A549 (cell line): ENCODE measurements at regions not wholly inside any gene's neighbourhood (a gene's known extent, or its start where the extent isn't known, plus 50 kb on each side); places are given as distances from the start of the nearest gene placed in this dataset.

Source experiments
- EHF ChIP-seq: fragments of 250-450 bp; sonication (Bioruptor Pico); IDR thresholded peaks from 2 replicates; pipeline ENCODE4 v1.5.0; 2020; ENCODE audit warnings: mild to moderate bottlenecking
- POLR2A ChIP-seq: IDR thresholded peaks from 2 replicates; pipeline ENCODE4 v1.6.1; 2012; ENCODE audit warnings: mild to moderate bottlenecking, low read length
- TF ChIP-seq, protein P1 (sequence below): fragments of 200-600 bp; sonication (generic); IDR thresholded peaks from 2 replicates; pipeline ENCODE4 v1.6.1; 2016; ENCODE audit warnings: antibody characterized with exemption, mild to moderate bottlenecking, moderate library complexity

DNA sequence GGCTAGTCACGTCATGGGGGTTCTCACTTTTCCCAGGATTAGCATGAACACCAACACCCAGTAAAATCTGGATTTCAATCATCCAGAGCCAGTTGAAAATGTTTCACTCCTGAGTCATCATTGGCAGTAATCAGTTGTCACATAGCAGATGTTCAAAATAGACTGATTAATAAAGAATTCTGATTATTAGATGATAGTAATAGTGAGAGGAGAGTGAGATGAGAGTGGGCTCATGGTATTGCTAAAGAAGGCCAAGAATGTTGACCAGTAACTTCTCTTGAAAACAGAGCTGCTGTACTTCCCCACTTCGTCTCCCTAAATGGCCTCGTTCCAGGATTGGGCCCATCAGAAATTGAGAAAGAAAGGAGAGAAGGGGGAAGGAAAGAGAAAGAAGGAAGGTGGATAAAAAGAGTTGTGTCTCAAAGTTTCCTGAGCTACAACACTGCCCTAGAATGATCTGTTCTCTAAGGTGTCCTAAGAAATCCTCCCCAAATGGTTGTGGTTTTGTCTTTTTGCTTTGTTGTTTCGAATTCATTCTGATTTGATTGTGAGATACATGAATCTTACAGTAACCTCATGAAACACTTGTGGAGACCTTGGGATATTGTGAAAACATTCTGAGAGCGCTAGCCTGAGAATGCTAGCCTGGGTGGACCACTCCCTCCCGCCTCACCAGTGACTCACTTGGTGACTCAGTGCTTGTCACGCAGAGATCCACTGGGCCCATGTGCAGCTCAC lies 502.2 kb upstream of the JARID2 start:
- TF ChIP-seq, protein P1, sequence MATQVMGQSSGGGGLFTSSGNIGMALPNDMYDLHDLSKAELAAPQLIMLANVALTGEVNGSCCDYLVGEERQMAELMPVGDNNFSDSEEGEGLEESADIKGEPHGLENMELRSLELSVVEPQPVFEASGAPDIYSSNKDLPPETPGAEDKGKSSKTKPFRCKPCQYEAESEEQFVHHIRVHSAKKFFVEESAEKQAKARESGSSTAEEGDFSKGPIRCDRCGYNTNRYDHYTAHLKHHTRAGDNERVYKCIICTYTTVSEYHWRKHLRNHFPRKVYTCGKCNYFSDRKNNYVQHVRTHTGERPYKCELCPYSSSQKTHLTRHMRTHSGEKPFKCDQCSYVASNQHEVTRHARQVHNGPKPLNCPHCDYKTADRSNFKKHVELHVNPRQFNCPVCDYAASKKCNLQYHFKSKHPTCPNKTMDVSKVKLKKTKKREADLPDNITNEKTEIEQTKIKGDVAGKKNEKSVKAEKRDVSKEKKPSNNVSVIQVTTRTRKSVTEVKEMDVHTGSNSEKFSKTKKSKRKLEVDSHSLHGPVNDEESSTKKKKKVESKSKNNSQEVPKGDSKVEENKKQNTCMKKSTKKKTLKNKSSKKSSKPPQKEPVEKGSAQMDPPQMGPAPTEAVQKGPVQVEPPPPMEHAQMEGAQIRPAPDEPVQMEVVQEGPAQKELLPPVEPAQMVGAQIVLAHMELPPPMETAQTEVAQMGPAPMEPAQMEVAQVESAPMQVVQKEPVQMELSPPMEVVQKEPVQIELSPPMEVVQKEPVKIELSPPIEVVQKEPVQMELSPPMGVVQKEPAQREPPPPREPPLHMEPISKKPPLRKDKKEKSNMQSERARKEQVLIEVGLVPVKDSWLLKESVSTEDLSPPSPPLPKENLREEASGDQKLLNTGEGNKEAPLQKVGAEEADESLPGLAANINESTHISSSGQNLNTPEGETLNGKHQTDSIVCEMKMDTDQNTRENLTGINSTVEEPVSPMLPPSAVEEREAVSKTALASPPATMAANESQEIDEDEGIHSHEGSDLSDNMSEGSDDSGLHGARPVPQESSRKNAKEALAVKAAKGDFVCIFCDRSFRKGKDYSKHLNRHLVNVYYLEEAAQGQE, result no peak
- no peak for TF ChIP-seq POLR2A
- TF ChIP-seq EHF, result no peak
